ENCODE measurements at regions not wholly inside any gene's neighbourhood (a gene's known extent, or its start where the extent isn't known, plus 50 kb on each side); places are given as distances from the start of the nearest gene placed in this dataset.

DNA sequence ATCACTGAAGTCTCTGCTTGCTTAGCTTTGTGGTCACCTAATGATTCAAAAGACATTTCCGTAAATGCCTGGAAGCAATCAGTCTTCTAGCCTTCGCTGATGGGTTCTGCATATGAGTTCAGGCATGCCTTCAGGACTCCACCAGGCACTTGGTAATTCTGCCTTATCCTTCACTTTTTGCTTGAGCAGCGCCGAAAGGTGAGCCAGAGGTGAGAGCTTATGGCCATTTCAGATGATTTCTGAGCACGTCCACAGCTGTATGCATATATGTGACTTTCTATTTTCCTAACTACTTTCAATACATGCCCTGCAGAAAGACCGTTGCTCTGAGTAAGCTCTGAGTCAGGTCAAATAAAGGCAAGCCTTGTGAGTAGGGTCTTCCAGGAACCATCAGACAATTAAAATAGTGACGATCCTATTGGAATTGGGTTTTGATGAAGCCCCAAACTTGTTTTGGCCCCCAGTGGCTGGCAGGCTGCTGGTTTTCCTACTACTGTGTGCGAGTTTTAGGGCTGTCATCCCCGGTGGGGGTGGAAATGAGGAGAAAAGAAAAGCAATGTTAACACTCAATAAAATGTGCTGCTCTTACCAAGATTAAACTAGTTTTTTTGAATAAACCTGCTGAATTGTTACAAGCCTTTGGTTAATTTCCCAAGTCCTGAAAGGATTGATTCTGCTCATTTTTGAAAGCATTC lies 154.4 kb upstream of the AKR1E2 start:
- TF ChIP-seq POLR2A (IDR thresholded peaks at IDR 0.05) (no peak), CTCF (IDR thresholded peaks at IDR 0.05) (no peak), EP300 (IDR thresholded peaks at IDR 0.05) (no peak)
